ENCODE measurements at regions not wholly inside any gene's neighbourhood (a gene's known extent, or its start where the extent isn't known, plus 50 kb on each side); places are given as distances from the start of the nearest gene placed in this dataset.

DNA sequence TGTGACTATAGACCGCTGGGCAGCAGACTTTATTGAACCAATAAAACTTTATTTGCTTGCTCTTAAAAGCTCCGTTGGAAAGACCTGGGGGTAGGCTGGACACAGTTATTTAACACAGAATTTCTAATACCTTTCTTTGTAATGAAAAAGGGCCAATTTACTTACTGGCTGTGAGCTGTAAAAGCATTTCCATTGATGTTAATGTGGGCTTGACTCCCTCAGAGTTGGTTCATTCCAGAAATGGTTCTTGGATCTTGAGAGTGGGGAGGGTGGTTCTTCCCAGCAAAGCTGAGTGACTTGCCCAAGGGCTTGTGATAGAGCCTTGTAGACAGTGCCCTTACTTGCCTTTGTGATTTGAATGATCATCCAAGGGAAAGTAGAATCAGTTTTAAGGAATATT is 100.6 kb downstream of the SOX4 start:
- TF ChIP-seq, protein P1, sequence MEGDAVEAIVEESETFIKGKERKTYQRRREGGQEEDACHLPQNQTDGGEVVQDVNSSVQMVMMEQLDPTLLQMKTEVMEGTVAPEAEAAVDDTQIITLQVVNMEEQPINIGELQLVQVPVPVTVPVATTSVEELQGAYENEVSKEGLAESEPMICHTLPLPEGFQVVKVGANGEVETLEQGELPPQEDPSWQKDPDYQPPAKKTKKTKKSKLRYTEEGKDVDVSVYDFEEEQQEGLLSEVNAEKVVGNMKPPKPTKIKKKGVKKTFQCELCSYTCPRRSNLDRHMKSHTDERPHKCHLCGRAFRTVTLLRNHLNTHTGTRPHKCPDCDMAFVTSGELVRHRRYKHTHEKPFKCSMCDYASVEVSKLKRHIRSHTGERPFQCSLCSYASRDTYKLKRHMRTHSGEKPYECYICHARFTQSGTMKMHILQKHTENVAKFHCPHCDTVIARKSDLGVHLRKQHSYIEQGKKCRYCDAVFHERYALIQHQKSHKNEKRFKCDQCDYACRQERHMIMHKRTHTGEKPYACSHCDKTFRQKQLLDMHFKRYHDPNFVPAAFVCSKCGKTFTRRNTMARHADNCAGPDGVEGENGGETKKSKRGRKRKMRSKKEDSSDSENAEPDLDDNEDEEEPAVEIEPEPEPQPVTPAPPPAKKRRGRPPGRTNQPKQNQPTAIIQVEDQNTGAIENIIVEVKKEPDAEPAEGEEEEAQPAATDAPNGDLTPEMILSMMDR (conservative IDR thresholded peaks at IDR 0.05), result no peak
- no peaks in the 10 kb centered on the region for H4K20me1 ChIP-seq (ENCODE audit: control insufficient read depth, insufficient read depth, insufficient read length)
- H3K79me1 ChIP-seq (ENCODE audit: insufficient read depth, low read depth, low read length, poor library complexity, severe bottlenecking), result peaks cover 4% of the 10 kb centered on the region
- no peak overlapping the region for H2BK20ac ChIP-seq (ENCODE audit: low read depth, low read length, poor library complexity, severe bottlenecking)
- H2AFZ ChIP-seq (ENCODE audit: low read length), result no peak overlapping the region
- H3K9me3 ChIP-seq (ENCODE audit: control insufficient read depth, low read depth, low read length), result no peaks in the 10 kb centered on the region
- H3K4me1 Mint-ChIP-seq, result peaks cover 58 to 60% of the 10 kb centered on the region in 2 experiments
- DNase-seq, result no peak
- H3K27me3 Mint-ChIP-seq (ENCODE audit: low read depth), result no peaks in the 10 kb centered on the region
- H3K23me2 ChIP-seq (ENCODE audit: insufficient read length, low read depth, low read length, poor library complexity, severe bottlenecking), result no peaks in the 10 kb centered on the region
- no peak overlapping the region for H4K5ac ChIP-seq (ENCODE audit: insufficient read length, low read depth, low read length)
- no peak overlapping the region for H2AK5ac ChIP-seq (ENCODE audit: insufficient read length, low read length)
- no peak overlapping the region for H3K4me2 ChIP-seq (ENCODE audit: insufficient read depth, insufficient read length, low read length)
- no peak overlapping the region for H2BK5ac ChIP-seq (ENCODE audit: insufficient read length, low read length)
- H3K27ac ChIP-seq (ENCODE audit: insufficient read length, low read depth, low read length), result peak overlapping the region; percentile 8
- H3K4ac ChIP-seq (ENCODE audit: low read depth, low read length), result no peak overlapping the region
- peaks cover 25 to 35% (median 30%) of the 10 kb centered on the region in 3 experiments for H3K36me3 Mint-ChIP-seq (ENCODE audit: insufficient read depth in 1 of 3, low read depth in 3 of 3)
- H4K8ac ChIP-seq (replicated peaks; ENCODE audit: insufficient read length, low read depth, low read length), result no peak overlapping the region
- peaks cover 0 to 2% of the 10 kb centered on the region in 2 experiments; a peak in 1 of 5 replicates for H3K9me3 Mint-ChIP-seq
- peaks cover 48% of the 10 kb centered on the region for H3K79me2 ChIP-seq (ENCODE audit: insufficient read depth, low read length)
- no peak overlapping the region for H3T11ph ChIP-seq (ENCODE audit: low read length)
- H3K4me1 ChIP-seq (ENCODE audit: insufficient read depth, low read length), result peaks cover 6% of the 10 kb centered on the region; the same call in 1 of the 2 replicates
- H2BK120ac ChIP-seq (ENCODE audit: low read depth, low read length, poor library complexity, severe bottlenecking), result no peak overlapping the region
- no peak overlapping the region for H2BK12ac ChIP-seq (ENCODE audit: insufficient read length, low read depth, low read length)
- H3K4me3 Mint-ChIP-seq, result peak overlapping the region in 1 of 2 experiments; percentile 56; a peak in 3 of 5 replicates
- no peak overlapping the region for H3K23ac ChIP-seq (ENCODE audit: insufficient read length, low read depth, low read length)
- no peak overlapping the region for H4K91ac ChIP-seq (ENCODE audit: insufficient read length, low read depth, low read length)
- H3K18ac ChIP-seq (ENCODE audit: insufficient read length, low read depth, low read length), result no peak overlapping the region
- no peaks in the 10 kb centered on the region for H3K27me3 ChIP-seq (ENCODE audit: insufficient read depth, low read length)
- no CpG with 5 or more reads among the region's 2 CpGs for WGBS (ENCODE audit: extremely low coverage, insufficient read length, low lambda C conversion rate)
- H3K27ac Mint-ChIP-seq, result peak overlapping the region; percentile 85 to 99 (median 94)
- H2BK15ac ChIP-seq (ENCODE audit: low read depth, low read length), result no peak overlapping the region
- no peak overlapping the region for H3K14ac ChIP-seq (ENCODE audit: insufficient read depth, low read length)
- H3K9ac ChIP-seq (ENCODE audit: extremely low read depth, insufficient read length, low read length), result no peak overlapping the region
- no peak overlapping the region for H3K56ac ChIP-seq (ENCODE audit: insufficient read length, low read depth, low read length)
